ENCODE measurements at regions not wholly inside any gene's neighbourhood (a gene's known extent, or its start where the extent isn't known, plus 50 kb on each side); places are given as distances from the start of the nearest gene placed in this dataset.
"Not testable (repeated sequence)": the region's sequence is repeated elsewhere in the genome, so short reads cannot be mapped to it uniquely, and the experiment has no call there.

GRCh38 chr1:244334842-244335241, 116.9 kb downstream of the ADSS2 start:
- H3K9ac ChIP-seq (ENCODE audit: low read length); H4K20me1 ChIP-seq (ENCODE audit: insufficient read depth, low read depth, low read length); H3K9me3 ChIP-seq (ENCODE audit: low read length): not testable (repeated sequence)

DNA sequence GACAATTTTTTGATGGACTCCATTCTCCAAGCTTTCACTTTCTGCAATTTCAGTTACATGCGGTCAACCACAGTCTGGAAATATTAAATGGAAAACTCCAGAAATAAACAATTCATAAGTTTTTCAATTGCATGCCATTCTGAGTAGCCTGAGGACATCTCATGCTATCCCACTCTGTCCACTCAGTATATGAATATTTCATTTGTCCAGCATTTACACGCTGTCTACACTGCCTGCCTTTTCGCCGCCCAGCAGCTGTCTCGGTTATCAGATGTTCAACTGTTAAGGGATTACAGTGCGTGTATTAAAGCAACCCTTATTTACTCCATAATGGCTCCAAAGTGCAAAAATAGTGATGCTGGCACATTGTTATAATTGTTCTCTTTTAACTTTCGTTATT, 116.3 kb downstream of the ADSS2 start:
- no peaks in the 10 kb centered on the region for H3K36me3 ChIP-seq (ENCODE audit: insufficient read depth, low read length)
- no peak overlapping the region for H3K4me2 ChIP-seq (ENCODE audit: low read depth, low read length, poor library complexity, severe bottlenecking)
- H3K9ac ChIP-seq (ENCODE audit: low read length) = no peak overlapping the region
- no peaks in the 10 kb centered on the region for H3K9me3 ChIP-seq (ENCODE audit: low read length)
- no peaks in the 10 kb centered on the region for H3K4me1 ChIP-seq (ENCODE audit: low read length)
- H3K4me3 ChIP-seq (ENCODE audit: low read length) = no peak overlapping the region
- H3K27me3 ChIP-seq (ENCODE audit: low read length) = no peaks in the 10 kb centered on the region
- H3K9me2 ChIP-seq (replicated peaks; ENCODE audit: insufficient read depth, low read length) = no peaks in the 10 kb centered on the region
- DNase-seq = peak; percentile 20
- H4K20me1 ChIP-seq (ENCODE audit: insufficient read depth, low read depth, low read length) = no peaks in the 10 kb centered on the region
- H2AFZ ChIP-seq (ENCODE audit: low read length) = no peak overlapping the region
- no peak overlapping the region for H3K27ac ChIP-seq (ENCODE audit: low read length)
- H3K79me2 ChIP-seq (ENCODE audit: low read length) = no peaks in the 10 kb centered on the region

More at GRCh38 chr1:244334842-244335241, 116.9 kb downstream of the ADSS2 start:
- not testable (repeated sequence) for H3K79me2 ChIP-seq (ENCODE audit: low read length); H3K9me2 ChIP-seq (replicated peaks; ENCODE audit: insufficient read depth, low read length); H3K4me2 ChIP-seq (ENCODE audit: low read depth, low read length, poor library complexity, severe bottlenecking); H3K4me1 ChIP-seq (ENCODE audit: low read length); H3K27ac ChIP-seq (ENCODE audit: low read length); H3K27me3 ChIP-seq (ENCODE audit: low read length); DNase-seq; H2AFZ ChIP-seq (ENCODE audit: low read length); H3K36me3 ChIP-seq (ENCODE audit: insufficient read depth, low read length); H3K4me3 ChIP-seq (ENCODE audit: low read length)

- no peaks in the 10 kb centered on the region for H3K9me3 ChIP-seq (ENCODE audit: low read length)
- H3K36me3 ChIP-seq (ENCODE audit: insufficient read depth, low read length) = no peaks in the 10 kb centered on the region
- no peak overlapping the region for H3K27ac ChIP-seq (ENCODE audit: low read length)
- no peak overlapping the region for H3K4me2 ChIP-seq (ENCODE audit: low read depth, low read length, poor library complexity, severe bottlenecking)
- H3K9me2 ChIP-seq (replicated peaks; ENCODE audit: insufficient read depth, low read length) = no peaks in the 10 kb centered on the region
- no peaks in the 10 kb centered on the region for H3K79me2 ChIP-seq (ENCODE audit: low read length)
- H3K9ac ChIP-seq (ENCODE audit: low read length) = no peak overlapping the region
- no peak for DNase-seq
- no peaks in the 10 kb centered on the region for H4K20me1 ChIP-seq (ENCODE audit: insufficient read depth, low read depth, low read length)
- H3K4me3 ChIP-seq (ENCODE audit: low read length) = no peak overlapping the region
- no peaks in the 10 kb centered on the region for H3K4me1 ChIP-seq (ENCODE audit: low read length)
- H2AFZ ChIP-seq (ENCODE audit: low read length) = no peak overlapping the region
- H3K27me3 ChIP-seq (ENCODE audit: low read length) = no peaks in the 10 kb centered on the region
Observed at GRCh38 chr1:244336232-244336899, 115.3 kb downstream of the ADSS2 start.

DNA sequence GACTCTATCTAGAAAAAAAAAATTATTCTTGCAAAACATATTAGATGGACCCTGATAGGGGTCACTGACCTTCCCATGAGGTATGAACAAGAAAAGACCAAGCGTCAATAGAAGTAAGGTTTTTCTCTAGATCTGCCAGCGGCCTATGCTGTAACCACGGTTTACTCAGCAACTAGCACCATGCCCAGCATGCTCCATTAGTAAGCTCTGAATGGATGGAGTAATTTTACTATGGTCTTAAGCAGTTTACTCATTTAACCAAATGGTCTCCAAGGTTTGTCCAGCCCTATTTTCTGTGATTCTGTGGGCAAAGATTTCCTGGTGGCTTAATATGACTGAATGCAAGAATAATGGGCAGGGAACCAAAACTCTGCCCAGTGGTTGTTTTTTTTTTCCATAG, 113.9 kb downstream of the ADSS2 start:
- Histone ChIP-seq H3K9me2 (replicated peaks; ENCODE audit: insufficient read depth, low read length) (no peaks in the 10 kb centered on the region), H4K20me1 (ENCODE audit: insufficient read depth, low read depth, low read length) (no peaks in the 10 kb centered on the region), H3K36me3 (ENCODE audit: insufficient read depth, low read length) (no peaks in the 10 kb centered on the region), H3K9ac (ENCODE audit: low read length) (no peak overlapping the region), H3K79me2 (ENCODE audit: low read length) (no peaks in the 10 kb centered on the region), H3K9me3 (ENCODE audit: low read length) (no peaks in the 10 kb centered on the region), H3K4me1 (ENCODE audit: low read length) (no peaks in the 10 kb centered on the region), H3K4me2 (ENCODE audit: low read depth, low read length, poor library complexity, severe bottlenecking) (no peak overlapping the region), H2AFZ (ENCODE audit: low read length) (no peak overlapping the region), H3K27me3 (ENCODE audit: low read length) (no peaks in the 10 kb centered on the region), H3K4me3 (ENCODE audit: low read length) (no peak overlapping the region), H3K27ac (ENCODE audit: low read length) (no peak overlapping the region)
- DNase-seq = no peak

- Histone ChIP-seq H3K79me2 (ENCODE audit: low read length) (no peaks in the 10 kb centered on the region), H3K9me3 (ENCODE audit: low read length) (no peaks in the 10 kb centered on the region), H3K9ac (ENCODE audit: low read length) (no peak overlapping the region), H3K4me2 (ENCODE audit: low read depth, low read length, poor library complexity, severe bottlenecking) (no peak overlapping the region), H3K4me1 (ENCODE audit: low read length) (no peaks in the 10 kb centered on the region), H2AFZ (ENCODE audit: low read length) (no peak overlapping the region), H3K9me2 (replicated peaks; ENCODE audit: insufficient read depth, low read length) (no peaks in the 10 kb centered on the region), H3K36me3 (ENCODE audit: insufficient read depth, low read length) (no peaks in the 10 kb centered on the region), H3K4me3 (ENCODE audit: low read length) (no peak overlapping the region), H3K27me3 (ENCODE audit: low read length) (no peaks in the 10 kb centered on the region), H4K20me1 (ENCODE audit: insufficient read depth, low read depth, low read length) (no peaks in the 10 kb centered on the region), H3K27ac (ENCODE audit: low read length) (no peak overlapping the region)
- DNase-seq = no peak
Observed at GRCh38 chr1:244339073-244339692, 112.5 kb downstream of the ADSS2 start.

GRCh38 chr1:244339776-244340175, 111.9 kb downstream of the ADSS2 start:
- Histone ChIP-seq H3K9ac (ENCODE audit: low read length) (no peak overlapping the region), H3K4me3 (ENCODE audit: low read length) (no peak overlapping the region), H4K20me1 (ENCODE audit: insufficient read depth, low read depth, low read length) (no peaks in the 10 kb centered on the region), H3K36me3 (ENCODE audit: insufficient read depth, low read length) (no peaks in the 10 kb centered on the region), H3K9me3 (ENCODE audit: low read length) (no peaks in the 10 kb centered on the region), H3K4me2 (ENCODE audit: low read depth, low read length, poor library complexity, severe bottlenecking) (no peak overlapping the region), H3K27ac (ENCODE audit: low read length) (no peak overlapping the region), H3K9me2 (replicated peaks; ENCODE audit: insufficient read depth, low read length) (no peaks in the 10 kb centered on the region), H3K27me3 (ENCODE audit: low read length) (no peaks in the 10 kb centered on the region), H2AFZ (ENCODE audit: low read length) (no peak overlapping the region), H3K79me2 (ENCODE audit: low read length) (no peaks in the 10 kb centered on the region), H3K4me1 (ENCODE audit: low read length) (no peaks in the 10 kb centered on the region)
- DNase-seq = no peak

DNA sequence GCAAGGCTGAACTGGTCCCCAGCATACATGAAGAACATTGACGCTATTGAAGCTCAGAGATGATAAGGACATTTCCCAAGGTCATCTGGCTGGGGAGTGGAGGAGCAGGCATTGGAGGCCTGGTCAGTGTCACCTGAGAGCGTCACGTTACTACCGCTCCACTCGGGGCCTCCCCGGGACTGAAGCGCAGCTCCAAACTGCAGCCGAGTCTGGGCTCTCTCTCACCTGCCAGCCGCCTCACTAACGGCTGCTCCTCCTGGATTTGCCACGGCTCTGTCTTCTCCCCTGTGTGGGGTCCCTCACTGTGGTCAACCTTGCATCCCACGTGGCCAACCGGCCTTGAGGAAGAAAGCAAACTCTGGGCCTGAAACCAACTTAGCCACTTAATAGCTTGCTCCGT, 111.3 kb downstream of the ADSS2 start:
- Histone ChIP-seq H3K4me2 (ENCODE audit: low read depth, low read length, poor library complexity, severe bottlenecking) (no peak overlapping the region), H3K9me2 (replicated peaks; ENCODE audit: insufficient read depth, low read length) (no peaks in the 10 kb centered on the region), H3K4me3 (ENCODE audit: low read length) (no peak overlapping the region), H3K9ac (ENCODE audit: low read length) (no peak overlapping the region), H3K27ac (ENCODE audit: low read length) (no peak overlapping the region), H4K20me1 (ENCODE audit: insufficient read depth, low read depth, low read length) (no peaks in the 10 kb centered on the region), H3K27me3 (ENCODE audit: low read length) (no peaks in the 10 kb centered on the region), H2AFZ (ENCODE audit: low read length) (no peak overlapping the region), H3K4me1 (ENCODE audit: low read length) (no peaks in the 10 kb centered on the region), H3K36me3 (ENCODE audit: insufficient read depth, low read length) (no peaks in the 10 kb centered on the region), H3K9me3 (ENCODE audit: low read length) (no peaks in the 10 kb centered on the region), H3K79me2 (ENCODE audit: low read length) (no peaks in the 10 kb centered on the region)
- DNase-seq = peak; percentile 19

- no peak overlapping the region for H3K4me2 ChIP-seq (ENCODE audit: low read depth, low read length, poor library complexity, severe bottlenecking)
- H2AFZ ChIP-seq (ENCODE audit: low read length) = no peak overlapping the region
- H3K4me1 ChIP-seq (ENCODE audit: low read length) = no peaks in the 10 kb centered on the region
- no peaks in the 10 kb centered on the region for H3K36me3 ChIP-seq (ENCODE audit: insufficient read depth, low read length)
- no peaks in the 10 kb centered on the region for H3K9me2 ChIP-seq (replicated peaks; ENCODE audit: insufficient read depth, low read length)
- H3K79me2 ChIP-seq (ENCODE audit: low read length) = no peaks in the 10 kb centered on the region
- H4K20me1 ChIP-seq (ENCODE audit: insufficient read depth, low read depth, low read length) = no peaks in the 10 kb centered on the region
- H3K4me3 ChIP-seq (ENCODE audit: low read length) = no peak overlapping the region
- H3K27ac ChIP-seq (ENCODE audit: low read length) = no peak overlapping the region
- H3K9ac ChIP-seq (ENCODE audit: low read length) = no peak overlapping the region
- peak; percentile 29 for DNase-seq
- no peaks in the 10 kb centered on the region for H3K27me3 ChIP-seq (ENCODE audit: low read length)
- H3K9me3 ChIP-seq (ENCODE audit: low read length) = 0 out of 2 replicates have a peak, but pooled peaks cover 2% of the 10 kb centered on the region
Observed at GRCh38 chr1:244341455-244342450, 110.0 kb downstream of the ADSS2 start.
